ENCODE measurements at regions not wholly inside any gene's neighbourhood (a gene's known extent, or its start where the extent isn't known, plus 50 kb on each side); places are given as distances from the start of the nearest gene placed in this dataset.

GRCh38 chr11:80255021-80255420 is 814.2 kb upstream of the TENM4 start:
- no peak for DNase-seq (ENCODE audit: low spot score, unreplicated experiment)
- Mint-ChIP-seq H3K4me1 (ENCODE audit: low read depth) (no peaks in the 10 kb centered on the region), H3K4me3 (ENCODE audit: low read depth) (no peak overlapping the region), H3K9me3 (ENCODE audit: low read depth) (no peaks in the 10 kb centered on the region), H3K27me3 (no peaks in the 10 kb centered on the region), H3K27ac (no peak overlapping the region), H3K36me3 (ENCODE audit: insufficient read depth) (no peaks in the 10 kb centered on the region)
- TF ChIP-seq CTCF (IDR thresholded peaks at IDR 0.05; ENCODE audit: unreplicated experiment) = no peak

- no peak for DNase-seq (ENCODE audit: low spot score, unreplicated experiment)
- peaks cover 3% of the 10 kb centered on the region for H3K36me3 Mint-ChIP-seq (ENCODE audit: insufficient read depth)
- no peaks in the 10 kb centered on the region for H3K4me1 Mint-ChIP-seq (ENCODE audit: low read depth)
- no peak overlapping the region for H3K27ac Mint-ChIP-seq
- H3K4me3 Mint-ChIP-seq (ENCODE audit: low read depth) = no peak overlapping the region
- H3K9me3 Mint-ChIP-seq (ENCODE audit: low read depth) = peaks cover 6% of the 10 kb centered on the region
- H3K27me3 Mint-ChIP-seq = peaks cover 3% of the 10 kb centered on the region
- no peak for TF ChIP-seq CTCF (IDR thresholded peaks at IDR 0.05; ENCODE audit: unreplicated experiment)
Measured at GRCh38 chr11:80241766-80242165, 800.9 kb upstream of the TENM4 start.

- TF ChIP-seq CTCF (IDR thresholded peaks at IDR 0.05; ENCODE audit: unreplicated experiment) = no peak
- Mint-ChIP-seq H3K9me3 (ENCODE audit: low read depth) (peaks cover 16% of the 10 kb centered on the region), H3K4me1 (ENCODE audit: low read depth) (no peaks in the 10 kb centered on the region), H3K4me3 (ENCODE audit: low read depth) (no peak overlapping the region), H3K27ac (no peak overlapping the region), H3K27me3 (peaks cover 3% of the 10 kb centered on the region), H3K36me3 (ENCODE audit: insufficient read depth) (peaks cover 3% of the 10 kb centered on the region)
- no peak for DNase-seq (ENCODE audit: low spot score, unreplicated experiment)
Measured at GRCh38 chr11:80240245-80240644, 799.4 kb upstream of the TENM4 start.

- no peak for DNase-seq (ENCODE audit: low spot score, unreplicated experiment)
- Mint-ChIP-seq H3K27ac (no peak overlapping the region), H3K9me3 (ENCODE audit: low read depth) (peaks cover 24% of the 10 kb centered on the region), H3K4me1 (ENCODE audit: low read depth) (no peaks in the 10 kb centered on the region), H3K27me3 (peaks cover 3% of the 10 kb centered on the region), H3K36me3 (ENCODE audit: insufficient read depth) (peaks cover 3% of the 10 kb centered on the region), H3K4me3 (ENCODE audit: low read depth) (no peak overlapping the region)
- TF ChIP-seq CTCF (IDR thresholded peaks at IDR 0.05; ENCODE audit: unreplicated experiment) = no peak
Measured at GRCh38 chr11:80239217-80239616, 798.4 kb upstream of the TENM4 start.

- no peak overlapping the region for H3K4me3 Mint-ChIP-seq (ENCODE audit: low read depth)
- H3K36me3 Mint-ChIP-seq (ENCODE audit: insufficient read depth) = peaks cover 3% of the 10 kb centered on the region
- H3K4me1 Mint-ChIP-seq (ENCODE audit: low read depth) = no peaks in the 10 kb centered on the region
- no peaks in the 10 kb centered on the region for H3K27me3 Mint-ChIP-seq
- no peak overlapping the region for H3K27ac Mint-ChIP-seq
- TF ChIP-seq CTCF (IDR thresholded peaks at IDR 0.05; ENCODE audit: unreplicated experiment) = no peak
- H3K9me3 Mint-ChIP-seq (ENCODE audit: low read depth) = peaks cover 34% of the 10 kb centered on the region
- no peak for DNase-seq (ENCODE audit: low spot score, unreplicated experiment)
Measured at GRCh38 chr11:80227915-80228314, 787.1 kb upstream of the TENM4 start.

Data from progenitor cell of endocrine pancreas (in vitro differentiated cells).